ENCODE measurements at regions not wholly inside any gene's neighbourhood (a gene's known extent, or its start where the extent isn't known, plus 50 kb on each side); places are given as distances from the start of the nearest gene placed in this dataset.

GRCh38 chr22:17303441-17303839, 65.8 kb upstream of the CECR2 start:
- TF ChIP-seq, protein P1, sequence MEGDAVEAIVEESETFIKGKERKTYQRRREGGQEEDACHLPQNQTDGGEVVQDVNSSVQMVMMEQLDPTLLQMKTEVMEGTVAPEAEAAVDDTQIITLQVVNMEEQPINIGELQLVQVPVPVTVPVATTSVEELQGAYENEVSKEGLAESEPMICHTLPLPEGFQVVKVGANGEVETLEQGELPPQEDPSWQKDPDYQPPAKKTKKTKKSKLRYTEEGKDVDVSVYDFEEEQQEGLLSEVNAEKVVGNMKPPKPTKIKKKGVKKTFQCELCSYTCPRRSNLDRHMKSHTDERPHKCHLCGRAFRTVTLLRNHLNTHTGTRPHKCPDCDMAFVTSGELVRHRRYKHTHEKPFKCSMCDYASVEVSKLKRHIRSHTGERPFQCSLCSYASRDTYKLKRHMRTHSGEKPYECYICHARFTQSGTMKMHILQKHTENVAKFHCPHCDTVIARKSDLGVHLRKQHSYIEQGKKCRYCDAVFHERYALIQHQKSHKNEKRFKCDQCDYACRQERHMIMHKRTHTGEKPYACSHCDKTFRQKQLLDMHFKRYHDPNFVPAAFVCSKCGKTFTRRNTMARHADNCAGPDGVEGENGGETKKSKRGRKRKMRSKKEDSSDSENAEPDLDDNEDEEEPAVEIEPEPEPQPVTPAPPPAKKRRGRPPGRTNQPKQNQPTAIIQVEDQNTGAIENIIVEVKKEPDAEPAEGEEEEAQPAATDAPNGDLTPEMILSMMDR (conservative IDR thresholded peaks at IDR 0.05) = no peak
- no peak for TF ChIP-seq ZFX (IDR thresholded peaks at IDR 0.05)
